ENCODE measurements at regions not wholly inside any gene's neighbourhood (a gene's known extent, or its start where the extent isn't known, plus 50 kb on each side); places are given as distances from the start of the nearest gene placed in this dataset.
"Not testable (repeated sequence)": the region's sequence is repeated elsewhere in the genome, so short reads cannot be mapped to it uniquely, and the experiment has no call there.

- DNase-seq (ENCODE audit: low spot score): no peak
These were observed 257.7 kb downstream of the SPRY2 start for GRCh38 chr13:80083081-80083852.

GRCh38 chr13:80082396-80083080, 258.4 kb downstream of the SPRY2 start:
- no peak for DNase-seq (ENCODE audit: low spot score)

DNA sequence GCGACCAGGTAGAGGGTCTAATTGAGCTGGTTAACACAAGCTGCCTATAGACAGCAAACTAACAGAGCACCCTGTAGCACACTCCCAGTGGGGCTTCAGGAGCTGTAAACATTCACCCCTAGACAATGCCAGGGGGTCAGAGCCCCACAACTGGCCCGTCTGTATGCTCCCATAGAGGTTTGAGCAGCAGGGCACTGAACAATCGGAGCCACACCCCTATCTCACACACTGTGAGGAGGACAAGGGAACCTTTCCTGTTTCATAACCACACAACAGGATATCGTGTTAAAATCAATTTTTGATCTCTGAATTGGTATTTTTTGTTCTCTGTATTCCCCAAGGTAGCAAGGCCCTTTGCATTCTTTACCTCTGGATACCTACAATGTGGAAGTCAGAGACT, 266.1 kb downstream of the SPRY2 start:
- no peak for DNase-seq (ENCODE audit: low spot score)

GRCh38 chr13:80074143-80074752, 266.7 kb downstream of the SPRY2 start:
- no peak for DNase-seq (ENCODE audit: low spot score)

- DNase-seq (ENCODE audit: low spot score): no peak
These were observed 268.7 kb downstream of the SPRY2 start for GRCh38 chr13:80072231-80072630.

- no peak for DNase-seq (ENCODE audit: low spot score)
These were observed 270.8 kb downstream of the SPRY2 start for GRCh38 chr13:80070024-80070703.

DNA sequence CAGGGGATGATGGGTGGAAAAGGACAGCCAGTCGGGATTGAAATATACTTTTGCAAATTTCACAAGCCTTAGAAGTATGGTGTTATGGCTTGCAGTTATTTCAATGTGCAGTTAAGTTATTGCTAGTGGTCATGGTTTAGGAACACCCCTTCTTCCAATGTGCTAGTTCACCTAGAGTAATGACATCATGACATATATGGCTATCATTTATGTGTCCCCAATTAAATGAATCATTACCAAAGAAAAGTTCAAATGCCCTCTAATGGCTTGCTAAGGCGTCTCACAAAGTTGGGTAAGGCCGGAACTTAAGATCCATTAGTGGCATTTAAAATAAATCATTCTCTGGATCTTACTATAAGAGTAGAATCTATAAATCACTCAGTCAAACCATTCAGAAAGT, 271.6 kb downstream of the SPRY2 start:
- DNase-seq (ENCODE audit: low spot score): no peak

- no peak for DNase-seq (ENCODE audit: low spot score)
These were observed 274.9 kb downstream of the SPRY2 start for GRCh38 chr13:80065996-80066395.

GRCh38 chr13:80062416-80062815, 278.5 kb downstream of the SPRY2 start:
- not testable (repeated sequence) for DNase-seq (ENCODE audit: low spot score)

GRCh38 chr13:80059789-80060188, 281.1 kb downstream of the SPRY2 start:
- DNase-seq (ENCODE audit: low spot score): no peak

GRCh38 chr13:80058626-80059025, 282.3 kb downstream of the SPRY2 start:
- no peak for DNase-seq (ENCODE audit: low spot score)

DNA sequence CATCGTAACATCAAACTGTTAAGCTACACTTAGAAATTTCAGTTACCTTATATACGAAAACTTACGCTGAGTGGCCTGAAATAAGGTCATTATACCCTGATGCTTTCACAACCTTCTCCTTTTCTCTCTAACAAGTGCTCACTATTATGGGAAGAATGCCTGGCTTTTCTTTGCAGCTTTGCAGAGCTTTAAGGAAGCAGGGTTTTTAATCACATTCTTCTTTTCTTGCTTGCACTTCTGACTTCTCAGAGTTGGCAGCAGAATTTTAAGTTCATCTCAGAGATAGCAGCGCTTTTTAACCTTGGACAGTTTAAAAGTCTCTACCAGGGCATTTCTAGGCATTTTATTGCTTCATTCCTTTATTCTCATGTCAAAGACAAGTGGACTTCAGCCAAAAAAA, 285.1 kb downstream of the SPRY2 start:
- no peak for DNase-seq (ENCODE audit: low spot score)

DNA sequence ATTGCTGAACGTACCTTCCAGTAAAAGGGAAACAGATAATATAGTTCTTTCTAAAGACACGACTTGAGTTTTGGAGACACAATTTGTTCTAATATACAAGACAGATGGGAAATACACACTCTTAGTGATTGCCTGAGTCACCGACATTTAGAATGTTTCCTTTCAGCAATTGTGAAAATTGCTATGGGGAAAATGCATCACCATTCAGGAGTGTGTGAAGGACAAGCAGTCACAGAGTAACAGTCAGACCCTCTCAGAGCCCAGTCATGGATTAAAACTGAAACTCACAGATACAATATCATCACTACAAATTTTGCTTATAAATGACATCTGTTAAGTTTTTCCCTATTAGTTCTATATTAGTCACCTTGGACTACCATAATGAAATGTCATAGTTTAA, 286.1 kb downstream of the SPRY2 start:
- DNase-seq (ENCODE audit: low spot score): no peak

- DNase-seq (ENCODE audit: low spot score): no peak
These were observed 288.6 kb downstream of the SPRY2 start for GRCh38 chr13:80052286-80052685.

- no peak for DNase-seq (ENCODE audit: low spot score)
These were observed 290.7 kb downstream of the SPRY2 start for GRCh38 chr13:80050252-80050651.

GRCh38 chr13:80048802-80049201, 292.1 kb downstream of the SPRY2 start:
- DNase-seq (ENCODE audit: low spot score): peak; percentile 51

GRCh38 chr13:80048030-80048429, 292.9 kb downstream of the SPRY2 start:
- no peak for DNase-seq (ENCODE audit: low spot score)

GRCh38 chr13:80047406-80047805, 293.5 kb downstream of the SPRY2 start:
- no peak for DNase-seq (ENCODE audit: low spot score)

DNA sequence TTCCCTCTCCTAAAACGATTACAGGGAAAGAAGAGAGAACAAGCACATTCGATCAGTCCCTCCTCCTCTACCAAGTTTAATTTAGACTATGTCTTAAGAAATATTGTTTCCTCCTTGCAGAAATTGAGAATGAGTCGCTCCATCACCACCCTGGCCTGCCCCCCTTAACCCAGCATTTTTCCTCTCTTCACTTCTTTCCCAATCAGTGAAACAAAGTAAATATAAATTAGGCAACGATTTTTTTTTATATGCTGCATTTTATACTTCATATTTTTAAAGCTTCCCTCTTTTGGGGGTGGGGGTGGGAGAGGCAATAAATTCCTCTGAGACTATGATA, 300.0 kb downstream of the SPRY2 start:
- no peak for DNase-seq (ENCODE audit: low spot score)

GRCh38 chr13:80040196-80040980, 300.5 kb downstream of the SPRY2 start:
- DNase-seq (ENCODE audit: low spot score): peak; percentile 51

DNA sequence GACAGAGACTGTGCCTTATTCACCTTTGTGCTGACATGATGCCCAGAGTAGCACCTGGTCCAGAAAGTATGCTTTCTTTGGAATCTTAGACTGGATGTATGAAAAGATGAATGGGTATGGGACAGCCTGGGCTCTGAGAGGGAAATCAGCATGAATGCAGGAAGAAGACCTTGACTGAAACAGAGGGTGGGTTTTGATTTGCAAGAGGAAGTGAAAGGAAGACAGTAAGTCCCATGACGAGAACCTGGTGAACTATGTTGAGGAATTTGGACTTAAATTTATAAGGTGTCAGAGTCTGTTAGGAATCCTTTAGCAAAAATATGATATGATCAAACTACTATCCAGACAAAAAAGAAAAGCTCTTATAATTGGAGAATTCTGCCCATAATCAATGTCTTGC, 301.9 kb downstream of the SPRY2 start:
- no peak for DNase-seq (ENCODE audit: low spot score)

GRCh38 chr13:80038371-80038770, 302.6 kb downstream of the SPRY2 start:
- no peak for DNase-seq (ENCODE audit: low spot score)

Measured in SK-N-DZ (cell line).